AG08396 (cell line): ENCODE measurements at regions not wholly inside any gene's neighbourhood (a gene's known extent, or its start where the extent isn't known, plus 50 kb on each side); places are given as distances from the start of the nearest gene placed in this dataset.
"Not testable (repeated sequence)": the region's sequence is repeated elsewhere in the genome, so short reads cannot be mapped to it uniquely, and the experiment has no call there.

Source experiments
- DNase-seq: peaks from one replicate; pipeline ENCODE4 v3.0.0; 2012; ENCODE audit warnings: low spot score, mixed read lengths

DNA sequence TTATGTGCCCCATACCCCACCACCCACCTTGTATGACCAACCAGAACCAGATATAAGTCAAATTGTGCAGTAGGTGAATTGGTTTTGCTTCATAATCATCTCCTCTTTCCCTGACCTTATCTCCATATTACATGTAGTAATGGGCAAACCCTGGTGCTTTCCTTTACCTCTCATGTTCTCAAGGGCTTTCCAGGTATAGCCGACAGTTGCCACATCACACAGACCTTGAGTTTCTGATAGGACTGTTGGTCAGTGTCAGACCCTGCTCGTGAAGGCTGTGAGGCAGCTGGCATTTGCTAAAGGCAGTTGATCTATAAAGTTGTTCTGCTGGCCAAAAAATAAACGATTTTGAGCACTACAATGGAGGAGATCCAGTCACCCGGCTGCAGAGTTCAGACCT lies 145.9 kb downstream of the ALX1 start:
- no peak for DNase-seq

DNA sequence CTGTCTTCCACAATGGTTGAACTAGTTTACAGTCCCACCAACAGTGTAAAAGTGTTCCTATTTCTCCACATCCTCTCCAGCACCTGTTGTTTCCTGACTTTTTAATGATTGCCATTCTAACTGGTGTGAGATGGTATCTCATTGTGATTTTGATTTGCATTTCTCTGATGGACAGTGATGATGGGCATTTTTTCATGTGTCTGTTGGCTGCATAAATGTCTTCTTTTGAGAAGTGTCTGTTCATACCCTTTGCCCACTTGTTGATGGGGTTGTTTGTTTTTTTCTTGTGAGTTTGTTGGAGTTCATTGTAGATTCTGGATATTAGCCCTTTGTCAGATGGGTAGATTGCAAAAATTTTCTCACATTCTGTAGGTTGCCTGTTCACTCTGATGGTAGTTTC lies 153.1 kb downstream of the ALX1 start:
- DNase-seq, result not testable (repeated sequence)

DNA sequence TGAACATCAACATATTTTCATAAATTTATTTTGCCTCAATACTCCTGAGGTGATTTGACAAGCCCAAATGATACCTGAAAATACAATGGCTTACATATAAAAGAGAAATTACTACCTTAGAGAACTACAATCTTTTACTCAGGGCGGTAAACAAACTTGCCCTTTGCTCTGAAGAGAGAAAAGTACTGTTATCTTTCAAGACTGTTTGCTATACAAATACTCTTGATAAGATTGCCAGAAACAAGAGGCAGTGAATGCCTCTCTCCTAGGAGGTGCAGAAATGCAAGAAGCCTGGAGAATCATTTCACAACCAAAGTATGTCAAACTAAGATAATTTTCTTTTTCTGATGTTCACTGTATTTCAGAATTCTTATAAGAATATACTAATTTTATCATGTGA lies 160.3 kb downstream of the ALX1 start:
- no peak for DNase-seq

DNA sequence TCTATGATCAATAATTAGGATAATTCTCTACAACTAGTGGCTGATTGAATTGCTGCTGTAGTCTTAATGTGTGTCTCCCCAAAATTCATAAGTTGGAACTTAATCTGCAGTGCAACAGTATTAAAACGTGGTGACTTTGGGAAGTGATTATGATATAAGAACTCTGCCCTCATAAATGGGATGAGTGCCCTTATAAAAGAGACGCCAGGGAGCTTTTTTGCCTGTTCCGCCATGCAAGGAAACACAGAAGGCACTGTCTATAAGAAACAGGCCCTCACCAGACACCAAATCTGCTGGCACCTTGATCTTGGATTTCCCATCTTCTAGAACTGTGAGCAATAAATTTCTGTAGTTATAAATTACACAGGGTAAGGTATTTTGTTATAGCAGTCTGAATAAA lies 161.0 kb downstream of the ALX1 start:
- DNase-seq, result no peak

DNA sequence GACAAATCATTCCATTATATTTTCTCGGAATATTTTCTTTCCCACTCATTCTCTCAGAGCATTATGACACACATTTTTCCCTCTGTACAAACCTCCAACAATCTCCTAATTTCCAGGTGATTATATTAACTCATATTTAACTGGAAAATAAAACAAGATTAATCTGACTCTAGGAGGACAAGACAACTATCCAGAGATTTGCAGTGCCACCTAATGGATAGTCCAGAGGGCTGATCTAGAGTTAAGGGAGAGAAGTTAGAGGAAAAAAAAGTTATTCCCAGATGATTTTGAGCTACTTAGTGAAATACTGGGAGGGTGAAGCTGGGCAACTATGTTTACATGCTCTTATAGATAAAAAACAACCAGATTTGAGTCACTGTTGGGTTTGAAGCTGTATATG lies 161.7 kb downstream of the ALX1 start:
- no peak for DNase-seq

DNA sequence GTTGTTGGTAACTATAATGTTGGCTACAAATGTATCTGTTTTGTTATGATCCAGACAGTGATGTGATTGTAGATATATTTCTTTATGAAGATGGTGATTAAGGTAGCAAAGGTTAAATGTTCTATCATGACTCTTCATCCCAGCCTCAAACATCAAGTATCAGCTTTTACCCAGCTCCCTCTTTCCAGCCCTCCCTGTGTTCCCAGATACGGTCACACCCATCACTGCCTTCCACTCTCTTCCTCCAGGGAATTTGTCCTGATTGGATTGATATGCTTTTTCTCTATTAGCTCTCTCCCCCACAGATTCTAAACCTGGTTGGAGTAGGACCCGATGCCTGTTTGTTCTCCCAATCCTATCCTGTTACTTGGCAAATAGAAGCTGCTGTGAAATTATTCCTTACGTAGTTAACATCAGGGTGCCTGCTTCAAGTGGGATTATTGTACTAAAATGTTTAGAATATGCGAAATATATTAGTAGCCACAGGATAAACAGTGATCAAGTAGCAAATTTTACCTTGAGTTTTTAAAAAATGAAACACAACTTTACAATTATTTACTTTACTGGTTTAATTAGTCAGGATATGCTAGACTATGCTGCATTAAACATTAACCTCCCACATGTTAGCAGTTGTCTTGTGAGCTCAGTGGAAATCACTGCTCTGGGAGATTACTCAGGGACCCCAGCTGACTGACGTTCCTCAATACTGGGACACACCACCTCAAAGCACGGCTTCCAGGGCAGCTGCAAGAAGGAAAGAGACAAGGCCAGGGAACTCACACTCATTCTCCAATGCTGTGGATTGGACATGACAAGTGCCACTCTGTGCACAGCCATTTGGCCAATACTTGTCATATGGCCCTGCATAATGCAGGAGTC lies 165.3 kb downstream of the ALX1 start:
- no peak for DNase-seq

DNA sequence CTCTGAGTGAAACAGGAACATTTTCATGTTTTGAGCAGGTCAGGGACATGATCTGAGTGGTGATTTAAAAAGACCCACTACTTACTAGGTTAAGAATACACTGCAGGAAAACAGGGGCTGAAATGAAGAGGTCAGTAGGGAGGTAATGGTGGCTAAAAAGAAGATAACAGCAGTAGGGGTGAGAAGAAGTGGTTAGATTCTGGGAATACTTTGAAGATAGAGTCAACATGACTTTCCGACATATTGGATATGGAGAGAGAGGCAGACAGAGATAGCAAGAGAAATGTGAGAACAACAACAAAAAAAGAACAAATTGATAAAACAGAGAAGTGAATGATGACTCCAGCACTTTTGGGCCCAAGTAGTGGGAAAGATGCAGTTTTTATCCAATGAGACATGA lies 168.0 kb downstream of the ALX1 start:
- no peak for DNase-seq

DNA sequence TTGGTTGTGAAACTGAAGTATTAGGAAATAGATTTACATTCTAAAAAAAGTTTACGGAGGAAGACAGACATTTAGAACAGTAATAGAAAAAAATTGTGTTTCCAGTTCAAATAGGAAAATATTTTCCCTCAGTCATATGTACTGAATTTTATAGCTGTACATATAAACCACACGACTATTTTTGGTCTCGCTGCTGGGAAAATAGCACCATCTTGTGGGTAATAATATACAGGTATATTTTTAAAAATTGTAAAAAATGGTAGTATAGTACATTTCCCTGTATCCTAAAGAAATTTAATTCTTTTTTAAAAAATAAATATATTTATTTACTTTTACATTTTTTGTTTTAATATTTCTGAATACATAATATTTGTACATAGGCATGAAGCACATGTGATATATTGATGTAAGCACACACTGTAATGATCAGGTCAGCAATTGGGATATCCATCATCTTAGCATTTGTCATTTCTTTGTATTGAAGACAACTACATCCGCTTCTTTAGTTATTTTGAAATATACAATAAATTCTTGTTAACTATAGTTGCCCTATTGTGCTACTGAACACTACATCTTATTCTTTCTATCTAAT lies 168.6 kb downstream of the ALX1 start:
- DNase-seq, result no peak

DNA sequence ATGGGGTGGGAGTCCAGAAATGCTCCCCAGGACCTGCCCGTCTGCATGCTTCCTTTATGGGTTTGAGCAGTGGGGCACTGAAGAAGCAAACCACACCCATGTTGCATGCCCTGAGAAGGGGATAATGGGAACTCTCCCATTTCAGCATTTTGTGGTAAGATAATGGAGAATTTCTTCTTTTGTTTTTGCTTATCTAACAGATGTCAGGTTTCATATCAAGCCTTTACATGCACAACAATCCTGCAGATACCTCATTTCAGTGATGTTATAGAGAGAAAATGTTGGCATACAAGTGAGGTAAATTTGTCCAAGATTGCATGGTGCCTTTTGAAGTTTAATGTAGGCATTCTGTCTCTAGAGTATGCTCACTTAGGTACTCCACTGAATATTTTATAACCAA lies 177.0 kb downstream of the ALX1 start:
- no peak for DNase-seq

DNA sequence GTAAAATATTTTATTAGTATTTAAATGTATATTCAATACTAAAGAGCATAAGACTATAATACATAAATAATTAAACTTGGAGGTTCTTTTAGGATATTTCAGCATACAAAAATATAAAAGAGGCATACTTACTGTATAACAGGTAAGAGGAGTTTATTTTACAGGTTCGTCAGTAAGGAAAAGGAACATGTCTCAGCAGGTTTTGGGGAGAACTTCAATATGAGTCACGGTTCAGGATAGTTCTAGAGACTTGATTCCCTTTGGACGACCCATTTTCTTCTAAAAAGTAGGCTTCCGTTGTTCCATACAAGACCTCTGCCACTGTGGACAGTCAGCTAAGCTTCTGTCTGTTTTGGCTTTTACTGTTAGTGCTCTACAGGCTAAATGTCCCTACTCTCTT lies 181.1 kb downstream of the ALX1 start:
- DNase-seq, result no peak

DNA sequence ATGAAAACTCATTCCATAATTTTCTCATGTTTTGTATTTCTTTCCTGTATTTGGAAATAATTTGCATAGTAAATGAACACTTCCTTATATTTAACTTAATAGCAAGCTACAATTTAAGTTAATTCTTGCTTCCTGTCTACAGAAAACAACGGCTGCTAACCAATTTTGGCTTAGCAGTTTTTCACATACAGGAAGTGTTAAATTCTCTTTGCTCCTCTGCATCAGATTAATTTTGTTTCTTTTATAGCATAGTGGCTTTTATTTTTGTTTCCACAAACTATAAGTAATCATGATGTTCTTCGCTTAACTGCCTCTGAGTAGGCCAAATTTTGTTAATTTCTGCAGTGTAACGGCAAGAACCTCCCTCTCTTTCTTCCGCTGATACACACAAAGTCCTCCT lies 182.9 kb downstream of the ALX1 start:
- no peak for DNase-seq

DNA sequence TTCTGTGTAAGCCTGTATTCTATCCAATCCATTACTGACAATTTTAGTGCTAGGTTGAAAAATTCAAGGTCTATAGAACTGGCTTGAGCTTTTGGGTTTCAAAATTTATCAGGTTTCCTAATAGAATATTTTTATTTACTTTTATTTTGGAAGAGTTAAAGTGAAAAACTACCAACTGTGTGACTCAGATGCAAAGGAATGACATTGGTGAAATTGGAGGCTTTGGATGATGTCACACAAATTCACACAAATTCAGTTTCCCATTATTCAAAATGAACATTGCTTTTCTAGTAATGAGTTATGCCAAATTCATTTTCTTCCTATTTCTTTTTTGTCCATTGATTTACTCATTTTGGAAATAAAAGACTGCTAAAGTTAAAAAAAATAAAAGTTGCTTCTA lies 186.9 kb downstream of the ALX1 start:
- DNase-seq, result no peak

DNA sequence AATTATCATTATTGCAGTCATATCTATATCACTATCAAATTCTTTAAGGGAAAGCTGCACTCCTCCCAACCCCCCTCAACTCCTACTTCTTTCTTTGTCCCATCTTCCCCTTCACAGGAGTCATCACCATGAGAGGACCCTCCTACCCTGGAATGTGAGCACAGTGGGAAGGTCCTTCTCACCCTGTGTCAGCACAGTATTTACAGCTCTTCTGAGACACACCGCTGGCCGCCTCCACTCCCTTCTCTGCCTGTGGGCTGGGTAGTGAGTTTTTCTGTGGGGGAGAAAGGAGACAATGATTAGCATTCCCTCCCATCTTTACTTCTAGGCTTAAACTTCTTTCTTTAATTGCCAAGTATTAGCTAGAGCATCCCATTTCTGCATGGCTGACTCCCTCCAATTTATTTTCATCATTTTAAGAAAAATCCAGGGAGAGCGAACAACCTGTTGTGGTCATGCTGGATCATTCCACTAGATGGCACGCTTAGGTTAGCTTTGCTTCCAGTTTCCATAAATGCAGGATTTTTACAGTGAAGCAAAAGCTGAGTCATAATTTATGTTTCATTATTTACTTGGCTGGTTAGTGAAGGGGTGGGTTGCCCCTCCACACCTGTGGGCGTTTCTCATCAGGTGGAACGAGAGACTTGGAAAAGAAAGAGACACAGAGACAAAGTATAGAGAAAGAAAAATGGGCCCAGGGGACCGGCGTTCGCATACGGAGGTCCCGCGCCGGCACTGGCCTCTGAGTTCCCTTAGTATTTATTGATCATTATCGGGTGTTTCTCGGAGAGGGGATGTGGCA lies 188.5 kb downstream of the ALX1 start:
- peak; percentile 40 for DNase-seq

DNA sequence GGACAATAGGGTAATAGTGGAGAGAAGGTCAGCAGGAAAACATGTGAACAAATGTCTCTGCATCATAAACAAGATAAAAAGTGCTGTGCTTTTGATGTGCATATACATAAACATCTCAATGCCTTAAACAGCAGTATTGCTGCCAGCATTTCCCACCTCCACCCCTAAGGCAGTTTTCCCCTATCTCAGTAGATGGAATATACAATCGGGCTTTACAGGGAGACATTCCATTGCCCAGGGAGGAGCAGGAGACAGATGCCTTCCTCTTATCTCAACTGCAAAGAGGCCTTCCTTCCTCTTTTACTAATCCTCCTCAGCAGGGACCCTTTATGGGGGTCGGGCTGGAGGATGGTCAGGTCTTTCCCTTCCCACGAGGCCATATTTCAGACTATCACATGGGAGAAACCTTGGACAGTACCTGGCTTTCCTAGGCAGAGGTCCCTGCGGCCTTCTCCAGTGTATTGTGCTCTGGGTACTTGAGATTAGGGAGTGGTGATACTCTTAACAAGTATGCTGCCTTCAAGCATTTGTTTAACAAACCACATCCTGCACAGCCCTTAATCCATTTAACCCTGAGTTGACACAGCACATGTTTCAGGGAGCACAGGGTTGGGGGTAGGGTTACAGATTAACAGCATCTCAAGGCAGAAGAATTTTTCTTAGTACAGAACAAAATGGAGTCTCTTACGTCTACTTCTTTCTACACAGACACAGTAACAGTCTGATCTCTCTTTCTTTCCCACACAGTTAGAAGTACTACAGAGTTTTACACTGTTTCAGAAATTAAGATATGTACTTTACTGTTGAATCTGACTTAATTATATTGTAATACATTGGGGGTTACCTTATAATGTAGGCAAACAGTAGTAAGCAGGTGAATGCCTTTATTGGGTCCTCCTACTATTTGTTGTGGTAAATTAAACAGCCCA lies 189.4 kb downstream of the ALX1 start:
- DNase-seq, result not testable (repeated sequence)

DNA sequence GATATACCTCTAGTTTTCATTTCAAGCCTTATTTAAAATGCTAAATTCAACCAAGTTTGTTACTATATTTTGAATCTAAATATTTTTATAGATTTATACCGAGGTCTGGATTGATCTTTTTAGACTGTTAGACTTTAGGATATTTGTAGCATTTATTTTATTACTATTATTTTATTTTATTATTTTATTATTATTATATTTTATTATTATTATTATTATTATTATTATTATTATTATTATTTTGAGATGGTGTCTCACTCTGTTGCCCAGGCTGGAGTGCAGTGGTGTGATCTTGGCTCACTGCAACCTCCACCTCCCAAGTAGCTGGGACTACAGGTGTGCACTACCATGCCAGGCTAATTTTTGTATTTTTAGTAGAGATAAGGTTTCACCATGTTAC lies 195.3 kb downstream of the ALX1 start:
- not testable (repeated sequence) for DNase-seq

DNA sequence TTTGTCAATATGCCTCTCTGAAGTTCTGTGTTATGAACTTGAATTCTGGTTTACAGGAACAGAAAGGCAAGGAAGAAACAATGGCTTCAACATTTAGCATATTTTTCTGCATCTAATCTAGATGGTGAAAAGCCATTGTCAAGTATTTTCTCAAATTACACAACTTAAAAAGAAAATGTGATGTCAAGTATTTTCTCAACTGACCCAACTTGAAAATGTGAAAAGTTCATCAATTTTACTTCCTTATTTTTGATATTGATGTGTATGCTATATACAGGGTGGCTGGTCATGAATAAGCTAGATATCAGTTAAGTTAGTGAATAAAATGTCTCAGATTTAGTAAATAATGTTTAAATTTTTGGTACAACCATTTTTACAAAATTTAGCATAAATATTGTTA lies 196.7 kb downstream of the ALX1 start:
- DNase-seq, result no peak

DNA sequence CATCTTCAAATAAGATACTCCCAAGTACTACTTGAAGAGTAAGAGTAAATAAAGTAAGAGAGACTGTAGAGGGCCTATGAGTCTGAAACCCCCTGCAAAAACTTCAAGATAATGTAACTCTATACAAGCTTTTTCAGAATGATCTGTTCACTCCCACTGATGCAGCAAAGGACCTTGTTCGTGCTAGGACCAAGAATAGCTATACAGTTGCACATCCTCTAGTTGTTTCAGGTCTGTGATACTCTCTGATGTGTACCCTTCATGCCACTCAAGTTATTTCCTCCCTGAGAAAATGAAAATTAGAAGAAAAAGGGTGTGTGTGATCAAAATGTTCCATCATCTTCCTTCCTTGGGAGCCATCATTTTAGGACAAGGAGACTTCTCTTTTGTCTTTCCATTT lies 204.4 kb downstream of the ALX1 start:
- no peak for DNase-seq

DNA sequence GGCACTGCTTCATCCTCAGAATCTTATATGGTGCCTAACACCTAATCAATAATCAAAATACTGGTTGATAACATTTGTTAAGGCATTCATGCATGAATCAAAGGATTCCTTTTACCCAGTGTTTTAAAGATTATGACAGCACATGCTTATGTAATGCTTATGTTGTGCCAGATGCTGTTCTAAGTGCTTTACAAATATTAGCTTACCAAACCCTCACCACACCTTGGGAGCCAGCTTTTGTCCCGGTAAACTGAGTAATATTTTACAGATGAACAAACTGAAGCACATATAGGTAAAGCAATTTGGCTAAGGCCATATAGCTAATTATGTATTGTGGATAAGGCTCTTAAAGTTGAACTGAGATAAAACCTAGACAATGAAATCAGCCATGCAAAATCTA lies 209.2 kb downstream of the ALX1 start:
- no peak for DNase-seq

DNA sequence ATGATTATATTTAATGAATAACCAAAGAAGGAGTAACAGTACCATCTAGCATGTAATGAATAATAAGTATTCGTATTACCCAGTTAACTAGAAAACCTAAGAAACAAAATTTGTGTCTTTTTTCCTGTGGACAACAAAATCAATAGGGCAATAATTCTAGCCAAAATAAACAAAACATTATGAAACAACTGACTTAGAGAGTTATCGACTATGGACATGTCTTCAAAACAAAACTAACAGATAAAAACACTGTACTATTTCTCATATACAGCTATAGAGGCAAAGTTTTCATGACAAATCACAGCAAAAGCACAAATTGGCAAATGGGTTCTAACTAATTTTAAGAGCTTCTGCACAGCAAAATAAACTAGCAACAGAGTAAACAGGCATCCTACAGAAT lies 224.1 kb downstream of the ALX1 start:
- no peak for DNase-seq

DNA sequence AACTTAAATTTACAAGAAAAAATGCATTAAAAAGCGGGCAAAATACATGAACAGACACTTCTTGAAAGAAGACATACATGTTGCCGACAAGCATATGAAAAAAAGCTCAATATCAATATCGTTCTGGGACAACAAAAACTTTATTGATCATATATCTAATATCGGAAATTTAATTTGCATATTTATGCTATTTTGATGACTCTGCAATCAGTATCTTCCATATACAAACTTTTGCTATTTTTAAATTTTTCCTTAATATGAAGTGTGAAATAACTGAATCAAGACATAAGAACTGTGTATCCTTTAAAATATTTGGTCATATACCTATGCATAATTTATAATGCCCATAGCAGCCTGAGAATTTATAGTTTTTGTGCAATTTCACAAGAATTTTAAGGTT lies 224.6 kb downstream of the ALX1 start:
- no peak for DNase-seq

DNA sequence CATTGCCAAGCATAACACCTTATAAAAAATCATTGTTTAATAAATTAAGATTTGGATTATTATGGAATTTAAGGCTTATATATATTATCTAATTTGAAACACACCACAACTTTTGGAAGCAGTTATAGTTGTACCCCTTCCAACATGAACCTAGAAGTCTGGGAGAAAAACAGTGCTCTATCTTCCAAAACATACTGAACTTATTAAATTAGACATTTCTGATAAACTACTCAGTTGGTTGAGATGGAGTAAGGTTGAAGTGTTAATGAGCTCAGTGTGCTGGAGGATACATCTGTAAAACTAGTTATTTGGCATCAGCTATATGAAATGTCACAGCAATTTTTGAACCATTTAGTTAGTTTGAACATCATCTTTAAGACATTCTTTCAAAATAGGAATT lies 227.4 kb downstream of the ALX1 start:
- DNase-seq, result no peak
